ENCODE measurements at regions not wholly inside any gene's neighbourhood (a gene's known extent, or its start where the extent isn't known, plus 50 kb on each side); places are given as distances from the start of the nearest gene placed in this dataset.

DNA sequence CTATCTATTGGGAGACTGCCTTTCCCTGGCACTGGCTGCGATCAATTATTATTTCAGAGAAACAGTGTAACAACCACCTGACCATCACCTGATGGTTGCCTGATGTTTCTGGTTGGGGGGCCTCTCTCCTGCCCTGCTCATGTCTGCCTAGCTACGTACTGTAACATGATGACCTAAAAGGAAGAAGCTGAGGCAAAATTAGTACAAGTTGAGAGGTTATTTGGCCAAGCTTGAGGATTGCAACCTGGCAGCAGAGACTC, 58.3 kb downstream of the OLFML3 start:
- ATAC-seq (no peak), DNase-seq (ENCODE audit: extremely low read depth in 1 of 4, low spot score in 3 of 4) (no peak), FAIRE-seq (no peak)
- no peak overlapping the region for H3K27ac ChIP-seq (ENCODE audit: extremely low read depth, low read depth, low read length)
- H3K4me2 ChIP-seq (ENCODE audit: insufficient read depth, low read length), result no peak overlapping the region
- intact Hi-C loops (cut with micrococcal nuclease) (no loop called here), in situ Hi-C loops (cut with MboI) (no loop called here)
- H3K36me3 ChIP-seq (ENCODE audit: control insufficient read depth, insufficient read depth, low read length), result no peaks in the 10 kb centered on the region
- no peaks in the 10 kb centered on the region for H3K79me2 ChIP-seq (ENCODE audit: control insufficient read depth, insufficient read depth, low read length)
- no peak overlapping the region for H2AFZ ChIP-seq (ENCODE audit: low read depth, low read length)
- no peaks in the 10 kb centered on the region for H4K20me1 ChIP-seq (replicated peaks; ENCODE audit: control insufficient read depth, insufficient read depth, low read length)
- H3K9me1 ChIP-seq (ENCODE audit: control insufficient read depth, insufficient read depth, low read length), result no peaks in the 10 kb centered on the region
- no peak overlapping the region for H3K4me3 ChIP-seq
- H3K9me3 ChIP-seq (replicated peaks; ENCODE audit: control insufficient read depth, insufficient read depth, low read depth, low read length), result no peaks in the 10 kb centered on the region
- no peaks in the 10 kb centered on the region for H3K4me1 ChIP-seq (replicated peaks in 1 of 2; ENCODE audit: control insufficient read depth in 2 of 2, insufficient read depth in 2 of 2, low read length in 2 of 2)
- TF ChIP-seq ZFP36 (IDR thresholded peaks at IDR 0.05; ENCODE audit: low read depth, low read length, partially characterized antibody) (no peak), POU5F1 (IDR thresholded peaks at IDR 0.05; ENCODE audit: borderline replicate concordance, low read depth, low read length, partially characterized antibody) (no peak), PTRF (tag; IDR thresholded peaks at IDR 0.05) (no peak), NFE2 (IDR thresholded peaks at IDR 0.05; ENCODE audit: low read depth) (no peak), TCF7 (IDR thresholded peaks at IDR 0.05; ENCODE audit: borderline replicate concordance) (no peak), ZBED1 (IDR thresholded peaks at IDR 0.05) (no peak), EGR1 (conservative IDR thresholded peaks at IDR 0.05) (no peak), ZNF143 (CRISPR knock-in tag; IDR thresholded peaks at IDR 0.05) (no peak), TFAM (CRISPR knock-in tag; conservative IDR thresholded peaks at IDR 0.05) (no peak), NR3C1 (CRISPR knock-in tag; IDR thresholded peaks at IDR 0.05) (no peak), RAD51 (IDR thresholded peaks at IDR 0.05; ENCODE audit: borderline replicate concordance, low read depth) (no peak), SPI1 (IDR thresholded peaks at IDR 0.05; ENCODE audit: borderline replicate concordance, low read depth, low read length) (no peak), NFATC3 (IDR thresholded peaks at IDR 0.05) (no peak)
- TF ChIP-seq, protein P1, sequence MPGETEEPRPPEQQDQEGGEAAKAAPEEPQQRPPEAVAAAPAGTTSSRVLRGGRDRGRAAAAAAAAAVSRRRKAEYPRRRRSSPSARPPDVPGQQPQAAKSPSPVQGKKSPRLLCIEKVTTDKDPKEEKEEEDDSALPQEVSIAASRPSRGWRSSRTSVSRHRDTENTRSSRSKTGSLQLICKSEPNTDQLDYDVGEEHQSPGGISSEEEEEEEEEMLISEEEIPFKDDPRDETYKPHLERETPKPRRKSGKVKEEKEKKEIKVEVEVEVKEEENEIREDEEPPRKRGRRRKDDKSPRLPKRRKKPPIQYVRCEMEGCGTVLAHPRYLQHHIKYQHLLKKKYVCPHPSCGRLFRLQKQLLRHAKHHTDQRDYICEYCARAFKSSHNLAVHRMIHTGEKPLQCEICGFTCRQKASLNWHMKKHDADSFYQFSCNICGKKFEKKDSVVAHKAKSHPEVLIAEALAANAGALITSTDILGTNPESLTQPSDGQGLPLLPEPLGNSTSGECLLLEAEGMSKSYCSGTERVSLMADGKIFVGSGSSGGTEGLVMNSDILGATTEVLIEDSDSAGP (CRISPR knock-in tag; IDR thresholded peaks at IDR 0.05), result no peak
- peaks cover 12 to 21% of the 10 kb centered on the region in 2 experiments; a peak in 3 of 5 replicates for H3K27me3 ChIP-seq (ENCODE audit: control insufficient read depth in 2 of 2, insufficient read depth in 2 of 2, low read length in 2 of 2)
- POLR2A ChIA-PET, result interaction anchor here (1.2 kb wide), 1 partner anchor 11 kb away, joined by 4 read pairs; no protein-coding TSS in a partner anchor
- H3K9ac ChIP-seq (ENCODE audit: insufficient read depth in 1 of 2, low read depth in 2 of 2, low read length in 2 of 2), result no peak overlapping the region
- 7% methylated on average over 2 of the region's 2 CpGs for WGBS (ENCODE audit: insufficient coverage, low coverage, missing lambda C conversion rate)
- BruUV-seq (replicated peaks), result no TSS peak
- CTCF ChIA-PET (ENCODE audit: low intra/inter-chr PET ratio), result no interaction called here
